K562 (cell line): ENCODE measurements at regions not wholly inside any gene's neighbourhood (a gene's known extent, or its start where the extent isn't known, plus 50 kb on each side); places are given as distances from the start of the nearest gene placed in this dataset.
"Not testable (repeated sequence)": the region's sequence is repeated elsewhere in the genome, so short reads cannot be mapped to it uniquely, and the experiment has no call there.

Source experiments
- ATAC-seq: fragments of 200-7000 bp; cut with Tn5 transposase; 3 replicates; pipeline ENCODE4 v1.9.1; 2020; ENCODE audit warnings: moderate library complexity
- BruUV-seq: library from RNA; stranded (reverse); fragments of 400-500 nt; replicated peaks from 2 replicates; lab custom pipeline; 2021; lab: Mats Ljungman, UMichigan
- CTCF ChIA-PET: fragments of 300-600 bp; formaldehyde crosslinking; extraction: SDS; loops from one replicate; lab custom pipeline; 2021; ENCODE audit warnings: low intra/inter-chr PET ratio; lab: Yijun Ruan, JAX
- POLR2A ChIA-PET: fragments of 300-600, 350-650 bp; sonication (Branson Sonifier 250); formaldehyde crosslinking; extraction: SDS; loops from one replicate; lab custom pipeline; 2021; ENCODE audit warnings: antibody characterized with exemption, inconsistent platforms; lab: Yijun Ruan, JAX
- DNase-seq, 4 experiments: peaks; one replicate each; pipeline versions ENCODE4 v3.0.0 to v3.0.0-alpha.2; 2011 to 2018; ENCODE audit warnings: low spot score in 3 of 4, mixed read lengths in 3 of 4; ENCODE audit errors: extremely low read depth in 1 of 4
- FAIRE-seq: peaks from 2 replicates; lab custom pipeline; 2011; peaks lifted over from hg19 to GRCh38; lab: Jason Lieb, UNC
- H2AFZ ChIP-seq: 2 replicates; pipeline ENCODE4 v1.6.0; 2011; ENCODE audit warnings: low read depth, low read length, control low read depth, inconsistent platforms
- H3K27ac ChIP-seq: fragments of 200-600 bp; 3 replicates; pipeline ENCODE4 v1.8.0; 2011; ENCODE audit warnings: low read depth, mild to moderate bottlenecking, control low read depth, inconsistent platforms, low read length, moderate library complexity, mixed read lengths; ENCODE audit errors: extremely low read depth
- H3K27me3 ChIP-seq, 2 experiments: fragments of 300-600 bp in 1 of 2; 2 replicates in 1 of 2; 3 replicates in 1 of 2; pipeline versions ENCODE4 v1.6.0 to v1.8.0; 2011; ENCODE audit warnings: inconsistent platforms in 2 of 2, low read length in 2 of 2, mild to moderate bottlenecking in 1 of 2, mixed read lengths in 1 of 2, moderate library complexity in 1 of 2; ENCODE audit not compliant: control insufficient read depth in 2 of 2, insufficient read depth in 2 of 2
- H3K36me3 ChIP-seq: fragments of 300-600 bp; 3 replicates; pipeline ENCODE4 v1.8.0; 2011; ENCODE audit warnings: mild to moderate bottlenecking, low read length, inconsistent platforms; ENCODE audit not compliant: control insufficient read depth, insufficient read depth
- H3K4me1 ChIP-seq, 2 experiments: fragments of 200-600 bp in 1 of 2; replicated peaks in 1 of 2; 2 replicates in 1 of 2; 3 replicates in 1 of 2; pipeline versions ENCODE4 v1.5.1 to v1.8.0; 2011; ENCODE audit warnings: inconsistent platforms in 2 of 2, low read length in 2 of 2, mild to moderate bottlenecking in 1 of 2, mixed read lengths in 1 of 2, moderate library complexity in 1 of 2; ENCODE audit not compliant: control insufficient read depth in 2 of 2, insufficient read depth in 2 of 2
- H3K4me2 ChIP-seq: 2 replicates; pipeline ENCODE4 v1.6.1; 2011; ENCODE audit warnings: low read length, control low read depth, inconsistent platforms, mixed read lengths; ENCODE audit not compliant: insufficient read depth
- H3K4me3 ChIP-seq: fragments of 200-600 bp; sonication (generic), shearing (Covaris generic); 2 replicates; pipeline ENCODE4 v1.5.1; 2016; ENCODE audit warnings: control low read depth, inconsistent platforms
- H3K79me2 ChIP-seq: fragments of 200-600 bp; 3 replicates; pipeline ENCODE4 v1.8.0; 2011; ENCODE audit warnings: low read length, inconsistent platforms; ENCODE audit not compliant: control insufficient read depth, insufficient read depth
- H3K9ac ChIP-seq, 2 experiments: 2 replicates each; pipeline versions ENCODE4 v1.6.0 to v1.6.1; 2011; ENCODE audit warnings: low read depth in 2 of 2, low read length in 2 of 2, control low read depth in 1 of 2, inconsistent platforms in 1 of 2, mild to moderate bottlenecking in 1 of 2, mixed read lengths in 1 of 2; ENCODE audit not compliant: insufficient read depth in 1 of 2
- H3K9me1 ChIP-seq: one replicate; pipeline ENCODE4 v1.6.0; 2011; ENCODE audit warnings: inconsistent platforms, mild to moderate bottlenecking, low read length, moderate library complexity; ENCODE audit not compliant: control insufficient read depth, insufficient read depth
- H3K9me3 ChIP-seq: replicated peaks from 2 replicates; pipeline ENCODE4 v1.5.1; 2011; ENCODE audit warnings: low read depth, low read length, inconsistent platforms; ENCODE audit not compliant: control insufficient read depth, insufficient read depth
- H4K20me1 ChIP-seq: replicated peaks from 2 replicates; pipeline ENCODE4 v1.6.1; 2011; ENCODE audit warnings: low read length, inconsistent platforms, mixed read lengths; ENCODE audit not compliant: control insufficient read depth, insufficient read depth
- ADNP ChIP-seq: fragments of 200-800 bp; sonication (Bioruptor generic); IDR thresholded peaks from 2 replicates; pipeline ENCODE4 v1.6.1; 2016; ENCODE audit warnings: missing genetic modification characterization, missing compliant biosample characterization
- BHLHE40 ChIP-seq: IDR thresholded peaks from 2 replicates; pipeline ENCODE4 v1.6.1; 2011; ENCODE audit warnings: low read length, improper control_type of control experiment
- CHD4 ChIP-seq: fragments of 200-600 bp; sonication (generic); IDR thresholded peaks from 3 replicates; pipeline ENCODE4 v1.6.1; 2012; ENCODE audit warnings: low read depth, mild to moderate bottlenecking, mixed read lengths, low read length, inconsistent platforms; ENCODE audit not compliant: insufficient read depth, insufficient replicate concordance, poor library complexity, severe bottlenecking
- KLF6 ChIP-seq: fragments of 250-450 bp; sonication (Bioruptor Pico); IDR thresholded peaks from 2 replicates; pipeline ENCODE4 v1.4.0; 2020; ENCODE audit warnings: mild to moderate bottlenecking, moderate library complexity, borderline replicate concordance
- NFE2L1 ChIP-seq: fragments of 450-650 bp; IDR thresholded peaks from 2 replicates; pipeline ENCODE4 v1.6.1; 2016; ENCODE audit warnings: missing genetic modification characterization, low read depth, mild to moderate bottlenecking, missing compliant biosample characterization, moderate library complexity, borderline replicate concordance
- SNRNP70 ChIP-seq: fragments of 200-400 bp; formaldehyde crosslinking; optimal IDR thresholded peaks from 2 replicates; pipeline ENCODE3; 2017; ENCODE audit warnings: low read depth, low read length
- ZNF146 ChIP-seq: IDR thresholded peaks from one replicate; pipeline ENCODE4 v1.6.1; 2018; ENCODE audit warnings: missing compliant biosample characterization; ENCODE audit not compliant: unreplicated experiment
- ZNF224 ChIP-seq: sonication (generic); formaldehyde crosslinking; IDR thresholded peaks from 2 replicates; pipeline ENCODE4 v1.8.0; 2022; ENCODE audit warnings: mild to moderate bottlenecking, missing genetic modification reagents
- ZNF282 ChIP-seq: sonication (generic); formaldehyde crosslinking; IDR thresholded peaks from 2 replicates; pipeline ENCODE4 v1.8.1; 2023; ENCODE audit warnings: missing genetic modification reagents
- ZNF75A ChIP-seq: fragments of 450-650 bp; formaldehyde crosslinking; IDR thresholded peaks from 2 replicates; pipeline ENCODE4 v1.4.0; 2020; ENCODE audit warnings: mild to moderate bottlenecking
- ZNF77 ChIP-seq: fragments of 250-450 bp; sonication (Bioruptor Pico); IDR thresholded peaks from 2 replicates; pipeline ENCODE4 v1.5.0; 2020
- WGBS: fragments of 100-300 bp; shearing (Covaris generic); methylation state at CpG from one replicate; pipeline ENCODE4 v1.1.6; 2016; ENCODE audit warnings: low coverage, mixed read lengths; ENCODE audit not compliant: insufficient coverage; ENCODE audit errors: missing lambda C conversion rate; 5-methylcytosine and 5-hydroxymethylcytosine counted together
- in situ Hi-C: fragments of 300-500 bp; cut with MboI; formaldehyde crosslinking; loops from 4 replicates; pipeline ENCODE4 v1.15.0; 2018; ENCODE audit warnings: inconsistent platforms, mixed read lengths
- intact Hi-C: fragments of 100-400 bp; cut with micrococcal nuclease; formaldehyde crosslinking; loops from 2 replicates; pipeline ENCODE4 v1.14.2; 2022
- TF ChIP-seq, protein P1 (sequence below), 2 experiments: fragments of 250-450 bp in 1 of 2; fragments of 450-650 bp in 1 of 2; sonication (Bioruptor Pico) in 1 of 2; IDR thresholded peaks; 2 replicates each; pipeline versions ENCODE4 v1.6.1 to v1.8.0; 2016 to 2021; ENCODE audit warnings: mild to moderate bottlenecking in 2 of 2, moderate library complexity in 2 of 2, missing compliant biosample characterization in 1 of 2, missing genetic modification characterization in 1 of 2
- TF ChIP-seq, protein P2 (sequence below): fragments of 150-350 bp; conservative IDR thresholded peaks from 2 replicates; pipeline ENCODE4 v1.6.1; 2014; ENCODE audit warnings: low read length

DNA sequence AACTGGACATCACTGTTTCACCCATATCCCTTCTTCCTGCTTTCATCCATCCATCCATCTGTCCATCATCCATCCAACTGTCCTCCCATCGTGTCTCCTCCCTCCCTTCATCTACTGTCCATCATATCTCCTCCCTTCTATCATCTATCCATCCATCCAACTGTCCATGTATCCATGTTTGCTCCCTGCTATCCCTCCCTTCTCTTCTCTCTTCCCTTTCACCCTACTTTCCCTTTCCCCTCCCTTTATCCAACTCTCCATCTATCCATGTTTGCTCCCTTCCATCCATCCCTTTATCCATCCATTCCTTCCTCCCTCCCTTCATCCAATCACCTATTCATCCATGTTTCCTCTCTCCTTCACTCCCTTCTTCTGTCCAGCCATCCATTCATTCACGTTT, 92.6 kb upstream of the CTBP2 start (continued):
- TF ChIP-seq KLF6 (no peak), ZNF282 (CRISPR knock-in tag) (no peak), ADNP (tag) (no peak)

DNA sequence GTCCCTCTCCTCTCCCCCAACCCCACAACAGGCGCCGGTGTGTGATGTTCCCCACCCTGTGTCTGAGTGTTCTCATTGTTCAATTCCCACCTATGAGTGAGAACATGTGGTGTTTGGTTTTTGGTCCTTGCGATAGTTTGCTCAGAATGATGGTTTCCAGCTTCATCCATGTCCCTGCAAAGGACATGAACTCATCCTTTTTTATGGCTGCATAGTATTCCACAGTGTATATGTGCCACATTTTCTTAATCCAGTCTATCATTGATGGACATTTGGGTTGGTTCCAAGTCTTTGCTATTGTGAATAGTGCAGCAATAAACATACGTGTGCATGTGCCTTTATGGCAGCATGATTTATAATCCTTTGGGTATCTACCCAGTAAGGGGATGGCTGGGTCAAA, 90.5 kb upstream of the CTBP2 start:
- BruUV-seq, POLR2A ChIA-PET, FAIRE-seq, H3K36me3 ChIP-seq, in situ Hi-C loops, ATAC-seq, H3K4me1 ChIP-seq, DNase-seq, H3K9me1 ChIP-seq, H3K9ac ChIP-seq, H3K9me3 ChIP-seq, H3K4me3 ChIP-seq, H3K27ac ChIP-seq, H3K79me2 ChIP-seq, H2AFZ ChIP-seq, H4K20me1 ChIP-seq, H3K4me2 ChIP-seq, intact Hi-C loops, CTCF ChIA-PET: not testable (repeated sequence)
- WGBS: 8% methylated on average over 4 of the region's 4 CpGs
- TF ChIP-seq ZNF146: peak; percentile 28
- H3K27me3 ChIP-seq: peaks cover 5 to 12% of the 10 kb centered on the region in 2 experiments; a peak in 4 of 5 replicates

- WGBS: 0% methylated on average over 6 of the region's 6 CpGs
- no peak overlapping the region for H3K27ac ChIP-seq
- H3K9ac ChIP-seq: no peak overlapping the region
- H3K36me3 ChIP-seq: no peaks in the 10 kb centered on the region
- CTCF ChIA-PET: no interaction called here
- no TSS peak for BruUV-seq
- H3K4me1 ChIP-seq: no peaks in the 10 kb centered on the region
- in situ Hi-C loops (no loop called here), intact Hi-C loops (no loop called here)
- no peak overlapping the region for H2AFZ ChIP-seq
- no peaks in the 10 kb centered on the region for H4K20me1 ChIP-seq
- no peaks in the 10 kb centered on the region for H3K9me3 ChIP-seq
- POLR2A ChIA-PET: no interaction called here
- no peaks in the 10 kb centered on the region for H3K79me2 ChIP-seq
- no peak overlapping the region for H3K4me2 ChIP-seq
- H3K27me3 ChIP-seq: peaks cover 5 to 12% of the 10 kb centered on the region in 2 experiments; a peak in 4 of 5 replicates
- DNase-seq (no peak), ATAC-seq (no peak), FAIRE-seq (no peak)
- H3K9me1 ChIP-seq: no peaks in the 10 kb centered on the region
- no peak overlapping the region for H3K4me3 ChIP-seq
- no peak for TF ChIP-seq ZNF77 (CRISPR knock-in tag)
- TF ChIP-seq NFE2L1 (tag): no peak
- TF ChIP-seq SNRNP70: no peak
- TF ChIP-seq, protein P1, sequence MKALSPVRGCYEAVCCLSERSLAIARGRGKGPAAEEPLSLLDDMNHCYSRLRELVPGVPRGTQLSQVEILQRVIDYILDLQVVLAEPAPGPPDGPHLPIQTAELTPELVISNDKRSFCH (CRISPR knock-in tag; IDR thresholded peaks at IDR 0.05): no peak
- TF ChIP-seq, protein P1 (tag; IDR thresholded peaks at IDR 0.05): no peak
- TF ChIP-seq CHD4: no peak
- TF ChIP-seq, protein P2, sequence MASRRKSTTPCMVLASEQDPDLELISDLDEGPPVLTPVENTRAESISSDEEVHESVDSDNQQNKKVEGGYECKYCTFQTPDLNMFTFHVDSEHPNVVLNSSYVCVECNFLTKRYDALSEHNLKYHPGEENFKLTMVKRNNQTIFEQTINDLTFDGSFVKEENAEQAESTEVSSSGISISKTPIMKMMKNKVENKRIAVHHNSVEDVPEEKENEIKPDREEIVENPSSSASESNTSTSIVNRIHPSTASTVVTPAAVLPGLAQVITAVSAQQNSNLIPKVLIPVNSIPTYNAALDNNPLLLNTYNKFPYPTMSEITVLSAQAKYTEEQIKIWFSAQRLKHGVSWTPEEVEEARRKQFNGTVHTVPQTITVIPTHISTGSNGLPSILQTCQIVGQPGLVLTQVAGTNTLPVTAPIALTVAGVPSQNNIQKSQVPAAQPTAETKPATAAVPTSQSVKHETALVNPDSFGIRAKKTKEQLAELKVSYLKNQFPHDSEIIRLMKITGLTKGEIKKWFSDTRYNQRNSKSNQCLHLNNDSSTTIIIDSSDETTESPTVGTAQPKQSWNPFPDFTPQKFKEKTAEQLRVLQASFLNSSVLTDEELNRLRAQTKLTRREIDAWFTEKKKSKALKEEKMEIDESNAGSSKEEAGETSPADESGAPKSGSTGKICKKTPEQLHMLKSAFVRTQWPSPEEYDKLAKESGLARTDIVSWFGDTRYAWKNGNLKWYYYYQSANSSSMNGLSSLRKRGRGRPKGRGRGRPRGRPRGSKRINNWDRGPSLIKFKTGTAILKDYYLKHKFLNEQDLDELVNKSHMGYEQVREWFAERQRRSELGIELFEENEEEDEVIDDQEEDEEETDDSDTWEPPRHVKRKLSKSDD: no peak
- no peak for TF ChIP-seq ZNF224 (CRISPR knock-in tag)
- TF ChIP-seq ZNF75A (CRISPR knock-in tag): no peak
- no peak for TF ChIP-seq BHLHE40
Observed at GRCh38 chr10:125249948-125250347, 89.6 kb upstream of the CTBP2 start.
